IMR-90 (cell line): ENCODE measurements at regions not wholly inside any gene's neighbourhood (a gene's known extent, or its start where the extent isn't known, plus 50 kb on each side); places are given as distances from the start of the nearest gene placed in this dataset.
A peak's percentile ranks its signal among the peaks of the same experiment; 100 is the strongest.

Experiments used
- ATAC-seq: fragments of 200-7000 bp; cut with Tn5 transposase; 2 replicates; pipeline ENCODE4 v1.9.1; 2020; ENCODE audit warnings: low read depth, mild to moderate bottlenecking, moderate library complexity
- BruUV-seq: library from RNA; stranded (reverse); fragments of 400-500 nt; replicated peaks from 2 replicates; lab custom pipeline; 2021; lab: Mats Ljungman, UMichigan
- CTCF ChIA-PET: fragments of 300-600 bp; formaldehyde crosslinking; extraction: SDS; loops from one replicate; lab custom pipeline; 2021; ENCODE audit warnings: antibody characterized with exemption; lab: Yijun Ruan, JAX
- POLR2A ChIA-PET: fragments of 300-600 bp; sonication (Branson Sonifier 250); formaldehyde crosslinking; loops from one replicate; lab custom pipeline; 2022; ENCODE audit warnings: antibody characterized with exemption; ENCODE audit not compliant: unreplicated experiment; lab: Charles Lee
- DNase-seq: peaks from one replicate; pipeline ENCODE4 v3.0.0; 2013
- H2AFZ ChIP-seq: replicated peaks from 2 replicates; pipeline ENCODE3; 2013; ENCODE audit warnings: low read length, mild to moderate bottlenecking; ENCODE audit not compliant: poor library complexity
- H2AK5ac ChIP-seq: 2 replicates; pipeline ENCODE4 v1.6.1; 2013; ENCODE audit warnings: low read depth, low read length, inconsistent platforms
- H2AK9ac ChIP-seq: replicated peaks from 2 replicates; pipeline ENCODE3; 2013; ENCODE audit warnings: mild to moderate bottlenecking, low read depth, low read length, moderate library complexity; ENCODE audit not compliant: poor library complexity
- H2BK120ac ChIP-seq: 2 replicates; pipeline ENCODE4 v1.6.1; 2013; ENCODE audit warnings: low read depth, low read length, inconsistent platforms
- H2BK15ac ChIP-seq: 3 replicates; pipeline ENCODE4 v1.6.1; 2013; ENCODE audit warnings: low read depth, low read length, inconsistent platforms
- H2BK20ac ChIP-seq: 2 replicates; pipeline ENCODE4 v1.6.1; 2013; ENCODE audit warnings: low read depth, mild to moderate bottlenecking, inconsistent platforms, low read length, moderate library complexity
- H2BK5ac ChIP-seq: 2 replicates; pipeline ENCODE4 v1.6.1; 2013; ENCODE audit warnings: mild to moderate bottlenecking, low read depth, low read length, inconsistent platforms; ENCODE audit not compliant: poor library complexity, severe bottlenecking
- H3K14ac ChIP-seq: replicated peaks from 2 replicates; pipeline ENCODE4 v1.6.1; 2013; ENCODE audit warnings: low read depth, low read length, inconsistent platforms
- H3K18ac ChIP-seq: 2 replicates; pipeline ENCODE4 v1.6.1; 2013; ENCODE audit warnings: low read depth, low read length, control low read depth
- H3K23ac ChIP-seq: 2 replicates; pipeline ENCODE4 v1.6.1; 2013; ENCODE audit warnings: low read depth, low read length, inconsistent platforms
- H3K27ac ChIP-seq: 2 replicates; pipeline ENCODE4 v1.5.1; 2013; ENCODE audit warnings: mild to moderate bottlenecking, control low read depth, low read length; ENCODE audit not compliant: insufficient read depth
- H3K27me3 ChIP-seq: 2 replicates; pipeline ENCODE4 v1.6.1; 2013; ENCODE audit warnings: low read length; ENCODE audit not compliant: control insufficient read depth, insufficient read depth
- H3K36me3 ChIP-seq: 2 replicates; pipeline ENCODE4 v1.6.1; 2013; ENCODE audit warnings: low read length, mixed read lengths; ENCODE audit not compliant: control insufficient read depth, insufficient read depth
- H3K4ac ChIP-seq: 2 replicates; pipeline ENCODE4 v1.6.1; 2013; ENCODE audit warnings: low read depth, low read length, inconsistent platforms
- H3K4me1 ChIP-seq: 2 replicates; pipeline ENCODE4 v1.6.1; 2013; ENCODE audit warnings: low read length, mixed read lengths; ENCODE audit not compliant: control insufficient read depth, insufficient read depth
- H3K4me2 ChIP-seq: 2 replicates; pipeline ENCODE4 v1.6.1; 2013; ENCODE audit warnings: low read depth, mild to moderate bottlenecking, control low read depth, low read length, moderate library complexity
- H3K4me3 ChIP-seq: 2 replicates; pipeline ENCODE4 v1.5.1; 2013; ENCODE audit warnings: low read depth, mild to moderate bottlenecking, control low read depth, low read length, moderate library complexity; ENCODE audit not compliant: insufficient read depth
- H3K56ac ChIP-seq: 2 replicates; pipeline ENCODE4 v1.6.1; 2013; ENCODE audit warnings: low read length, inconsistent platforms; ENCODE audit not compliant: insufficient read depth; ENCODE audit errors: extremely low read depth
- H3K79me1 ChIP-seq, 2 experiments: 2 replicates each; pipeline ENCODE4 v1.6.1; 2013; ENCODE audit warnings: low read length in 2 of 2, inconsistent platforms in 1 of 2, low read depth in 1 of 2
- H3K9ac ChIP-seq: 2 replicates; pipeline ENCODE4 v1.6.1; 2013; ENCODE audit warnings: low read depth, low read length, control low read depth
- H3K9me1 ChIP-seq: 2 replicates; pipeline ENCODE4 v1.6.1; 2013; ENCODE audit warnings: low read length, inconsistent platforms; ENCODE audit not compliant: insufficient read depth
- H3K9me3 ChIP-seq: 2 replicates; pipeline ENCODE4 v1.6.1; 2013; ENCODE audit warnings: low read length; ENCODE audit not compliant: control insufficient read depth, insufficient read depth
- H4K20me1 ChIP-seq: 2 replicates; pipeline ENCODE4 v1.6.1; 2013; ENCODE audit warnings: low read length, inconsistent platforms; ENCODE audit not compliant: insufficient read depth
- H4K5ac ChIP-seq: 2 replicates; pipeline ENCODE4 v1.6.1; 2013; ENCODE audit warnings: mild to moderate bottlenecking, low read depth, low read length, control low read depth
- H4K8ac ChIP-seq, 2 experiments: 2 replicates each; pipeline ENCODE4 v1.6.1; 2013; ENCODE audit warnings: low read depth in 2 of 2, low read length in 2 of 2, control low read depth in 1 of 2, inconsistent platforms in 1 of 2
- H4K91ac ChIP-seq: 2 replicates; pipeline ENCODE4 v1.6.1; 2013; ENCODE audit warnings: low read depth, low read length, inconsistent platforms; ENCODE audit not compliant: insufficient read depth
- NFE2L2 ChIP-seq: fragments of 150-350 bp; IDR thresholded peaks from 2 replicates; pipeline ENCODE4 v1.6.1; 2016; ENCODE audit warnings: low read depth, mild to moderate bottlenecking, low read length
- RAD21 ChIP-seq: IDR thresholded peaks from 2 replicates; pipeline ENCODE4 v1.6.1; 2012; ENCODE audit warnings: low read length, improper control_type of control experiment
- dilution Hi-C: fragments of 300-500 bp; cut with HindIII; formaldehyde crosslinking; loops from one replicate; pipeline ENCODE4 v1.14.3; 2018; ENCODE audit warnings: low sequenced_read_pairs; ENCODE audit not compliant: unreplicated experiment
- in situ Hi-C: fragments of 300-500 bp; cut with MboI; formaldehyde crosslinking; loops from 3 replicates; pipeline ENCODE4 v1.14.3; 2019; ENCODE audit warnings: low sequenced_read_pairs, inconsistent platforms, mixed read lengths
- intact Hi-C: fragments of 100-400 bp; cut with micrococcal nuclease; formaldehyde crosslinking; loops from 2 replicates; pipeline ENCODE4 v1.10.0; 2022

DNA sequence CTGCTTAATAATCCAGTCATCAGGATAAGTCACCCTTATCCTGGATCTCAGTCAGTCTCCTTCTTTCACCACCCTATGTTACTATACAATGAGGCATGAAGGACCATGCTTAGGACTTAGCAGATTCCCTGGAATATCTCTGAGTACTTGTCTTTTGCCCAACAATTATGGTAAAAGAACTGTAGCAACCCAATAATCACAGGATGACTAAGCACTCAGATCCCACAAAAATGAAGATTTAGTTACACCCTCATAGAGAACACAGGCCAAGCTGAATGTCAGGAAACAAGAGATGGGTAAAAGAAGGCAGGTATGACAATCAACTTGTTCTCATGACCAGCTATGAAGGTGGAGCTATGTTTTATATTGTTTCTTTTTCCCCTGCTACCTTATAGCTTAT lies 91.4 kb downstream of the EDN1 start:
- no peaks in the 10 kb centered on the region for H4K20me1 ChIP-seq
- no peaks in the 10 kb centered on the region for H3K36me3 ChIP-seq
- no peaks in the 10 kb centered on the region for H3K4me1 ChIP-seq
- no peak overlapping the region for H4K91ac ChIP-seq
- H3K79me1 ChIP-seq = no peaks in the 10 kb centered on the region
- no peak overlapping the region for H2BK20ac ChIP-seq
- H3K14ac ChIP-seq = no peak overlapping the region
- no peak overlapping the region for H4K8ac ChIP-seq
- no peaks in the 10 kb centered on the region for H3K9me3 ChIP-seq
- no peak overlapping the region for H2BK15ac ChIP-seq
- ChIA-PET POLR2A (no interaction called here), CTCF (no interaction called here)
- no peak overlapping the region for H2AK5ac ChIP-seq
- no peak overlapping the region for H3K4me3 ChIP-seq
- H4K5ac ChIP-seq = no peak overlapping the region
- no TSS peak for BruUV-seq
- ATAC-seq = peak; percentile 57
- peaks cover 5% of the 10 kb centered on the region; the same call in 1 of the 2 replicates for H3K27me3 ChIP-seq
- DNase-seq = peak; percentile 18
- no peak overlapping the region for H3K27ac ChIP-seq
- no peak overlapping the region for H3K4me2 ChIP-seq
- H3K56ac ChIP-seq = peak overlapping the region; percentile 10; the same call in 1 of the 2 replicates
- no peak overlapping the region for H2BK5ac ChIP-seq
- H3K9me1 ChIP-seq = no peaks in the 10 kb centered on the region
- intact Hi-C loops (no loop called here), dilution Hi-C loops (no loop called here), in situ Hi-C loops (no loop called here)
- H2BK120ac ChIP-seq = no peak overlapping the region
- no peak overlapping the region for H2AK9ac ChIP-seq
- no peak overlapping the region for H3K23ac ChIP-seq
- TF ChIP-seq NFE2L2 (0 out of 2 replicates have a peak, but pooled peaks have one; percentile 13), RAD21 (no peak)
- no peak overlapping the region for H3K18ac ChIP-seq
- H3K4ac ChIP-seq = no peak overlapping the region
- H2AFZ ChIP-seq = no peak overlapping the region
- H3K9ac ChIP-seq = no peak overlapping the region
